A673 (cell line): ENCODE measurements at regions not wholly inside any gene's neighbourhood (a gene's known extent, or its start where the extent isn't known, plus 50 kb on each side); places are given as distances from the start of the nearest gene placed in this dataset.

ENCODE experiments used
- BruUV-seq: library from RNA; stranded (reverse); fragments of 400-500 nt; replicated peaks from 2 replicates; lab custom pipeline; 2021; lab: Mats Ljungman, UMichigan
- CTCF ChIA-PET: fragments of 300-600 bp; sonication (Branson Sonifier 250); formaldehyde crosslinking; loops from one replicate; lab custom pipeline; 2022; ENCODE audit warnings: antibody characterized with exemption; lab: Charles Lee
- POLR2A ChIA-PET: fragments of 300-600 bp; sonication (Branson Sonifier 250); formaldehyde crosslinking; loops from one replicate; lab custom pipeline; 2022; ENCODE audit warnings: antibody characterized with exemption; ENCODE audit not compliant: low non-redundant PET; lab: Charles Lee
- DNase-seq: peaks from one replicate; pipeline ENCODE4 v3.0.0-alpha.2; 2015; ENCODE audit warnings: low spot score
- H3K27ac ChIP-seq: fragments of 200-600 bp; sonication (generic); 2 replicates; pipeline ENCODE4 v1.5.1; 2016; ENCODE audit warnings: mixed run types, low read depth, mild to moderate bottlenecking, mixed read lengths, antibody characterized with exemption, low read length; ENCODE audit not compliant: poor library complexity, severe bottlenecking
- H3K27me3 ChIP-seq: fragments of 200-600 bp; sonication (generic); replicated peaks from 2 replicates; pipeline ENCODE4 v1.6.1; 2017; ENCODE audit warnings: mixed run types, low read depth, mild to moderate bottlenecking, mixed read lengths, antibody characterized with exemption, low read length; ENCODE audit not compliant: insufficient read depth, poor library complexity
- H3K36me3 ChIP-seq: fragments of 200-600 bp; sonication (generic); 2 replicates; pipeline ENCODE4 v1.6.1; 2016; ENCODE audit warnings: mixed run types, mild to moderate bottlenecking, mixed read lengths, antibody characterized with exemption, low read length; ENCODE audit not compliant: insufficient read depth, poor library complexity, severe bottlenecking
- H3K4me1 ChIP-seq: fragments of 200-600 bp; sonication (generic); 2 replicates; pipeline ENCODE4 v1.6.1; 2017; ENCODE audit warnings: mixed run types, mild to moderate bottlenecking, mixed read lengths, antibody characterized with exemption, low read length; ENCODE audit not compliant: insufficient read depth, poor library complexity, severe bottlenecking
- H3K4me3 ChIP-seq: fragments of 200-600 bp; sonication (generic); 2 replicates; pipeline ENCODE4 v1.5.1; 2016; ENCODE audit warnings: low read depth, mixed run types, mild to moderate bottlenecking, mixed read lengths, low read length; ENCODE audit not compliant: poor library complexity, severe bottlenecking
- H3K9me3 ChIP-seq: fragments of 200-600 bp; sonication (generic); 2 replicates; pipeline ENCODE4 v1.6.1; 2016; ENCODE audit warnings: mixed run types, low read depth, mild to moderate bottlenecking, mixed read lengths, antibody characterized with exemption, low read length; ENCODE audit not compliant: poor library complexity, severe bottlenecking
- CTCF ChIP-seq: fragments of 300-800, 200-600 bp; sonication (generic); conservative IDR thresholded peaks from 2 replicates; pipeline ENCODE4 v1.5.1; 2017; ENCODE audit warnings: low read depth, mild to moderate bottlenecking, antibody characterized with exemption, low read length, moderate library complexity, mixed read lengths
- EZH2 ChIP-seq: fragments of 200-600 bp; sonication (generic); IDR thresholded peaks from 2 replicates; pipeline ENCODE4 v1.6.1; 2017; ENCODE audit warnings: borderline replicate concordance, low read depth, mild to moderate bottlenecking, mixed read lengths, antibody characterized with exemption, low read length; ENCODE audit not compliant: poor library complexity, severe bottlenecking
- intact Hi-C: fragments of 100-400 bp; cut with micrococcal nuclease; formaldehyde crosslinking; loops from one replicate; pipeline ENCODE4 v1.10.0; 2022; ENCODE audit not compliant: unreplicated experiment

DNA sequence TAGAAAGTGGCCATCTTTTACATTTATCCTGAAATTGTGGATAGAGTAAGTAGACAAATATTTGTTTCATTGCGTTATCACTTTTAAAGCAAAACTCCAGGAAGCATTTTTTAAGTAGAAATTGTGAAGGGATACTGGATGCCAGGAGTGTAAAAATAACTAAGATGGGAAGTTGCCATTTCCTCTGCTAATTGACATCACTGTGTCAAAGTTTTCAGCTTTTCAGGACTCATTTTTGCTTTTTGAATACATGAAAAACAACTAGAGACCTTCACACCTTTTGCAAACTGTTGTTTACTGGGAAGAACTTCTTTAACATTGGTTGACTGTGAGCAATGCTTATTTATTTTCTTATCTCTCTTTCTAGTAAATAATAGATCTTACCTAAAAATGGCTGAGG lies 337.5 kb downstream of the NR2F1-AS1 start:
- H3K9me3 ChIP-seq: no peaks in the 10 kb centered on the region
- TF ChIP-seq EZH2 (no peak), CTCF (no peak)
- peaks cover 5% of the 10 kb centered on the region for H3K4me1 ChIP-seq
- intact Hi-C loops: no loop called here
- H3K27me3 ChIP-seq: no peaks in the 10 kb centered on the region
- no peaks in the 10 kb centered on the region for H3K36me3 ChIP-seq
- ChIA-PET CTCF (no interaction called here), POLR2A (no interaction called here)
- DNase-seq: no peak
- H3K27ac ChIP-seq: no peak overlapping the region
- no peak overlapping the region for H3K4me3 ChIP-seq
- no TSS peak for BruUV-seq

GRCh38 chr5:93240228-93240834 lies 340.7 kb downstream of the NR2F1-AS1 start:
- H3K36me3 ChIP-seq: no peaks in the 10 kb centered on the region
- CTCF ChIA-PET: no interaction called here
- BruUV-seq: no TSS peak

GRCh38 chr5:93236807-93237421 lies 344.1 kb downstream of the NR2F1-AS1 start:
- CTCF ChIA-PET: no interaction called here

More at GRCh38 chr5:93240228-93240834, 340.7 kb downstream of the NR2F1-AS1 start:
- H3K27me3 ChIP-seq: no peaks in the 10 kb centered on the region
- no peaks in the 10 kb centered on the region for H3K4me1 ChIP-seq
- no peak overlapping the region for H3K27ac ChIP-seq
- DNase-seq: no peak
- no peaks in the 10 kb centered on the region for H3K9me3 ChIP-seq
- no peak overlapping the region for H3K4me3 ChIP-seq
- POLR2A ChIA-PET: no interaction called here
- TF ChIP-seq CTCF (no peak), EZH2 (no peak)
- intact Hi-C loops: no loop called here

More at GRCh38 chr5:93236807-93237421, 344.1 kb downstream of the NR2F1-AS1 start:
- Histone ChIP-seq H3K4me3 (no peak overlapping the region), H3K4me1 (no peaks in the 10 kb centered on the region), H3K27ac (no peak overlapping the region), H3K9me3 (no peaks in the 10 kb centered on the region), H3K27me3 (no peaks in the 10 kb centered on the region), H3K36me3 (no peaks in the 10 kb centered on the region)
- no peak for TF ChIP-seq CTCF
- TF ChIP-seq EZH2: no peak
- POLR2A ChIA-PET: no interaction called here
- no peak for DNase-seq
- no TSS peak for BruUV-seq
- intact Hi-C loops: no loop called here
